GM21529 (cell line): ENCODE measurements at regions not wholly inside any gene's neighbourhood (a gene's known extent, or its start where the extent isn't known, plus 50 kb on each side); places are given as distances from the start of the nearest gene placed in this dataset.

Experiments
- ATAC-seq: cut with Tn5 transposase; IDR thresholded peaks from one replicate; pipeline ENCODE4 v1.9.1; 2021; ENCODE audit not compliant: unreplicated experiment

DNA sequence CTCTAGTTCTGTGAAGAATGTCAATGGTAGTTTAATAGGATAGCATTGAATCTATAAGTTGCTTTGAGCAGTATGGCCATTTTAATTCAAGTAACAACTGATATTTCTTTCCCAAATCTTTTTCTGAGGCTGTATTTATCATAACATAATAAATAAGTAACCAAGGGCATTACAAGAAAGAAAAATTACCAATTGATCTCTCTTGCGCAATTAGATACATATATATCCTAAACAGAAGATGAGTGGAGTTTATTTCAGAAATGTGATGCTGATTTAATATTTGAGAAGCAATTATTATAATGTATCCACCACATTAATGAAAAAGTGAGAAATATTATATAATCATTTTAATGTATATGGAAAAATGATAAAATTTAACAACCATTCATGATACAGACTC is 802.5 kb upstream of the AGA start:
- no peak for ATAC-seq

DNA sequence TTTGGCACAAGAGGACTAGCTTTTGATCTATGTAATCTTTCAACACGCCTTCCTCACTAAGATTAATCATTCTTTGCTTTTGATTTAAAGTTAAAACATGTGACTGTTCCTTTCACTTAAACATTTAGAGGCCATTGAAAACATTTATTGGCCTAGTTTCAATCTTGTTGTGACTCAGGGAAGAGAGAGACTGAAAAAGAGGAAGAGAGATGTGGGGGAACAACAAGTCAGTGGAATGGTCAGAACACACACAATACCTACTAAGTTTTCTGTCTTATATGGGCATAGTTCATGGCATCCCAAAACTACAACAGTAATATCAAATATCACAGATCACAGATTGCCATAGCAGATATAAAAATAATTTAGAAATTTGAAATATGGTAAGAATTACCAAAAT is 812.9 kb upstream of the AGA start:
- no peak for ATAC-seq

DNA sequence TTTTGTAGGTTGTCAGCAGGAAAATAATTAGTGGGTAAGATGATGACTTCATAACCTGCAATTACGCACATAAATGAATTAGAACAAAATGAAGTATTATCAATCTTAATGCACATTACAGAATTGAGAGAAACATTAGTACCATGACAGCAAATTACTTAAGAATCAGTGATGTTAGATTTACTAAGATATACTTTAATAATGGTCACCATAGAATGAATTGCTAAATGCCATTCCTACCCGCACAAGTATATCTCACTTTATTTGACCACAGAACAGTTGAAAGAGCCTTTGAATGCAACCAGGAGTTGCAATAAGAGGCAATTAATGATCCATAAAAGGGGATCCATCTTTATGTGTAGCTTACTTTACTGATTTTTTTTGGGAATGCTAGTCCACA is 816.4 kb upstream of the AGA start:
- ATAC-seq, result no peak

DNA sequence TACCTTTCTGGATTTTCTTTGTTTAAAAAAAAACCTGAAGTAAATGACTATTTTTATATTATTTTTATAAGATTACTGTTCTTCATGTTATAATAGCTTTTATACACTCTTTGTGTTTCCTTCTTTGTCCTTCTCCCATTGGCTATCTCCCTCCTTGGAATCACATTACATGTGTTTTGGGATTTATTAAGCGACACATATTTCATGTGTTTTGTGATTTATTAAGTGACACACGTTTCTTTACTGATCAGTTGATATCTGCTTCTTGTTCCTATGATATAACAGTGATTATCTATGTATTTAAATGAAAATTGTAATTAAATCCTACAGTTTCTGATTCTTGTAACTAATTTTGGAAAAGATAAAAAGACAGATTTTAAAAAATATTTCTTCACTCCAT is 817.3 kb upstream of the AGA start:
- ATAC-seq, result no peak

- no peak for ATAC-seq
Measured at GRCh38 chr4:178264001-178264400, 821.8 kb upstream of the AGA start.

GRCh38 chr4:178271386-178271785 is 829.1 kb upstream of the AGA start:
- ATAC-seq, result no peak

DNA sequence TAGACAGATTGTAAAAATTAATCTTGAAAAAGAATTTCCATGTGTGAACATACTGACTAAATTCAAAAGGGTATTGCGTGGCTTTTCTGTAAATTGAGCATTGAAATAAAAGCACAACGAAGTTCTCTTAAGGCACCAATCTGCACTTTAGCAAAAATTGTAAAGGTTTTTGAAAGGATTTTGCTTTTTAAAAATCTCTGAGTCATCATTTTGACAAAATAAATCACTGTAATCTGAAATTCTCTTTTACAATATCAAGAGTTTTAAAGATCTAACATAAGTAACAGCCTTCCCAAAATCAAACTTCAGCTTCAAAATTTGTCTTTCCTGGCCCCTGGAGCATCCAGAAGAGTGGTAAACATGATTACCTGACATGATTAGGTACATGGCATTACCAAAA is 830.9 kb upstream of the AGA start:
- ATAC-seq, result no peak

GRCh38 chr4:178275671-178276360 is 833.6 kb upstream of the AGA start:
- no peak for ATAC-seq

GRCh38 chr4:178280362-178280761 is 838.1 kb upstream of the AGA start:
- no peak for ATAC-seq

DNA sequence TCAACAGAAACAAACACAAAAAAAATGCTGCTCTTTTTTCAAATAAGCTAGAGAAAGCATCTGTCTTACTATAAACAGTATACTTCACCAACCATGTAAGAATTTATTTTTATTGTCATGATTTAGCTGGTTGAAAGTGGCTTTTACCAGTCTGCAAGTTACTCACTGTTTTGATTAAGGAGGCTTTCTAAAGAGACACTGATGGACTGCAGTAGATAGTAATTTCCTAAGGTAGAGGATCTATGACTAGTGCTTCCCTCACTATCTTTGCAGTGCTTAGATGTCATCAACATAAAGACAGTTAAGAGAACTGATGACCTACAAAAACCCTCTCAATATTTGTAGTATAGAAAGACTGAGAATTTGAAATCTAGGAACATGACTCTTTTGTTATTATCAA is 846.2 kb upstream of the AGA start:
- no peak for ATAC-seq

DNA sequence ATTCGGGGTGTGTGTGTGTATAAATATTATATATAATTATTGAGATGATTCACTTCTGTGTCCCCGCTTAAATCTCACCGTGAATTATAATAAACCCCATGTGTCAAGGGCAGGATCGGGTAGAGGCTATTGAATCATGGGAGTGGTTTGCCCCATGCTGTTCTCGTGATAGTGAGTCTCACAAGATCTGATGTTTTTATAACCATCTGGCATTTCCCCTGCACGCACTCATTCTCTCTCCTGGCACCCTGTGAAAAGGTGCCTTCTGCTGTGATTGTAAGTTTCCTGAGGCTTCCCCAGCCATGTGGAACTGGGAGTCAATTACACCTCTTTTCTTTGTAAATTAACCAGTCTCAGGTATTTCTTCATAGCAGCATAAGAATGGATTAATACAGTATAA is 851.4 kb upstream of the AGA start:
- no peak for ATAC-seq

DNA sequence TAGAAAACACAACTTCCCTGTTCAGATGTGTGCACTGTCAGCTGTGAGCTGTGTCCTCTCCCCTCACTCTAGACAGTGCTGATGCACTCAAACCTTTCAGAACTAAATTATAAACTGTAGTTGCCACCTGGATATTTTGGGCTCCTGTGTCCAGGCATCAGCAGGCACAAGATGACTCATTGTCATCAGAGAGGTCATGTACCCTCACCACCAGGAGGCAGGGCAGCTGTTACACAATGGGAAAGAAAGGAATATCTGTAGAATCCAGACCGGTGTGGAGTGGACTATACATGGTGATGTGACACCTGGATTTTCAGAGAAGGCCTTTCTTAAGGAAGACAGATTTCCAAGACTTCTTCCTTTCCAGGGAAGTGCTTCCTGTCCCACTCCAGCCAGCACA is 854.4 kb upstream of the AGA start:
- ATAC-seq, result no peak

DNA sequence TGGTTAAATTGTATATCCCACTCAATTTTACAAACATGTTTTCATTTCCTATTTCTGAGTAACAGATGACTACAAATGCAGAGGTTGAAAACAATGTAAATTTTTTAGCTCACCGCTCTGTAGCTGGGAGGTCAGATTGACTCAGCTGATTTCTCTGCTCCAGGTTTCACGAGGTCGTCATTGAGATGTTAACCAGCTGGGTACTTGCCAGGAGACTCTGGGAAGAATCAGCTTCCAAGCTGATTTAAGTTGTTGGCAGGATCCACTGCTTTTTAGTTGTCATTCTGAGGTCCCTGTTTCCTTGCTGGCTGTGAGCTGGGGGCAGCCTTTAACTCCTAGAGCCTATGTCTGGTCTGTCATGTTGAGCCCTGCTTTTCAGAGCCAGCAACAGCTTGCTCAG is 864.3 kb upstream of the AGA start:
- ATAC-seq, result no peak

DNA sequence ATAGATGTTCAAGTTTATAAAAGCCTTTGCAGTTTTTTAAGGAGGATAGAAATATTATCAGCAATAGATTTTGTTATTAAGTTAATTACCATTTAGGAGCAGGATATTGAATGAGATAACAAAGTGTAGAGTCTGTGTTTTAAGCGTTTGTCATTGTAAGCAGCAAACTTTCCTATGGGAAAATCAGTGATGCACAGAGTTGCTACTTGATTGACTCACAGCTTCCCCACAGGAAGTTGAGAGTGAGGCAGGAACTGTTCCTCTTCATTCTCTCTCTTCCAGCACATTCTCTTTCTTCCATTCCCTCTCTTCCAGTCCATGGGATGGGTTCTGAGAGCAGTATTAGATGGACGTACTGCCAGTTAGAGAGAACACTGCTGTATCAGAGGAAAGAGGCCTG is 867.7 kb upstream of the AGA start:
- ATAC-seq, result no peak

DNA sequence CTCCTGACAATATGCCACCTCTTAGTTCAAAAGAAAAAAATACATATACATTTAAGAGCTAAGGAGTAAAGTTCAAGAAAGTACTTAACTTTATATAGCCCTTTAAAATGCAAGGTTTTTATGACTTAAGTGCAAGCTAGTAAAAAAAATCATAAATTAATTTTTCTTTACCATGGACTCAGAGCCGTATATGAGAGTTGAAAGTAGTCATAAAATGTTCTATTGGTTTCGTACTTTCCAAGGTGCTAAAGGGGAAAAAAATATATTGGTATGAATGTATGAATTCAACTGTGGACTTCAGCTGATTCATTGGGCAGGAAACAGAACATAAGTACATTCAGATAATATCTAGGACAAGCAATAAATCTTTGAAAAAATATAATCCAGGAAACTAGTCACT is 869.8 kb upstream of the AGA start:
- no peak for ATAC-seq

- no peak for ATAC-seq
Measured at GRCh38 chr4:178314287-178314686, 872.0 kb upstream of the AGA start.

DNA sequence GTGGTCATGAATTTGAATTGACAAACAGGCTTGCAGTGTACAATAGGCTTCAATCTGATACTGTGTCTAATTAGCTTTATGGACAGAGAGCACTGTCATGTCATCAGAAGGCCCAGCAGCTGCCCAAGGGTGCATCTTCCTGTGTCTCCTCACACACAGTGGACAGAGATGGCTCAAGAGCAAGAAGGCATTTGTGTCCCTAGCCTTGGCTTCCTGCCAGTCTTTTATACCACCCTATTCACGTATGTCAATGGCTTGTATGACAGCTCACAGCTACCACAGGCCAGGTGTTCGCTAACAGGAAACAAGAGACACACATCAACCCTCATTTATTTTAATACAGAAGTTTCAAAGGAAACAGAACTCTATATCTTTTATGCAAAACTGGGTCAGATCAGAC is 874.0 kb upstream of the AGA start:
- ATAC-seq, result no peak

DNA sequence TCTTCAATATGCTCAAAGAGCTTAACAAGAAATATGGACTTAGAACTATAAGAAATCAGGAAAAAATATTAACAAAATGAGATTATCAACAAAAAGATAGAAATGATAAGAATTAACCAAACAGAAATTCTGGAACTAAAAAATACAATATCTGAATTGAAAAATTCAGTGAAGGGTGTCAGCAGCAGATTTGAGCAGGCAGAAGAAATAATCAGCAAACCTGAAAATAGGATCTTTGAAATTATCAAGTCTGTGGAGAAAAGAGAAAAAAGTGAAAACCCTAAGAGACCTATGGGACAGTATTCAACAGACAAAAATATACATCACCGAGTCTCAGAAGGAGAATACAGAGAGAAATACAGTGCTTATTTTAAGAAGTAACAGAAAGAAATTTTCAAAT is 877.8 kb upstream of the AGA start:
- no peak for ATAC-seq

GRCh38 chr4:178322524-178323183 is 880.4 kb upstream of the AGA start:
- no peak for ATAC-seq

DNA sequence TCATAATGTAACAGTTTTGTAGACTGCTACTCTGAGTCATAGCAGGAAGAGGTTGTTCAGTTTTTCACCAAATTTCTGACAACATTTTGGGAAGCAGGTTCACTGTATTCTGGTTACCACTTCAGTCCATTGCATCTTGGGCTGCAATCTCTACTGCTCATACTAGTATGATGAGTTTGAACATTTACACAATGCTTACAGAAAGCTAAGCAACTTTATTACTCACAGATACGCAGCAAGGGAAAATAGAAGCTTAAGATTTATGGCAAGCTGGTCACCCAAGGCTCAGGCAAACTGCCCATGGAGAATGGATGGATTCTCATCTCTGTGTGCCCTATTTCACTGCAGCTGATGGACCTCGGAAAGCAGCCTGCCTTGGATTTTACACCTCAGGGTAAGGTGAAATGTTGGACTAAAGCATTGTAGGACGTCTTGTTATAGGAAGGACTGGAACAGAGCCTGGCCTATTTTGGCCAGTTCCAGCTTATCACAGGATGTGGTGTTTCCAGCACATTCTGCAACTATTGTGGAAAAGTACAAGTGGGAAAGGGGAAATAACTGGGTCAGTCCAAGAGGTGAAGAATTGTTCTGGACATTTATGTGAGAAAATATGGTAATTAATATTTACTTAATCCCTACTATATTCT is 887.1 kb upstream of the AGA start:
- no peak for ATAC-seq

- ATAC-seq, result no peak
Measured at GRCh38 chr4:178333355-178333754, 891.1 kb upstream of the AGA start.

GRCh38 chr4:178339769-178340168 is 897.5 kb upstream of the AGA start:
- no peak for ATAC-seq

DNA sequence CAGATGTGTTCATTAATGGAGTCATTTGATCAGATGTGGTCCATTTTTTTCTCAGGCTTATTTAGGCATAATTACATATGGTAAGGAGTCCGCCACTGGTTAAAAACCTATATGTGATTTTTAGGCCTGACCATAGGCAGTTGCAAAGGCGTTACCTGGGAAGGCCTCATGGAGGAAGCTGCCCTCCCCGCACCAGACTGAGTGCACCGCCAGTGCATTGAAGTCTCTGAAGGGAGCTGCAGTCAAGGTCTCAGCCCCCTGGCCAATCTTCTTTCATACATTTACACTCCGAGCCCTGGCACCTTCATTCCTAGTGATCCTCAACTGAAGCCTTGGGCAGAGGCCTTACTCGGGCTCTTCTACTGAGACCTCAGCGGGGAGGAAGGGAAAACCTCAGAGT is 898.2 kb upstream of the AGA start:
- ATAC-seq, result no peak
